Heart right ventricle (tissue), 16 donors: ENCODE measurements at regions not wholly inside any gene's neighbourhood (a gene's known extent, or its start where the extent isn't known, plus 50 kb on each side); places are given as distances from the start of the nearest gene placed in this dataset.
A peak's percentile ranks its signal among the peaks of the same experiment; 100 is the strongest.

Experiments used
- ATAC-seq, 8 donors: fragments of 200-7000 bp; cut with Tn5 transposase; one replicate each; pipeline ENCODE4 v1.9.1; 2020; ENCODE audit warnings: mild to moderate bottlenecking in 8 of 8, moderate library complexity in 8 of 8, moderate number of reproducible peaks in 1 of 8
- DNase-seq, 2 donors: peaks; one replicate each; pipeline ENCODE4 v3.0.0-alpha.2; 2020
- H3K27ac ChIP-seq, 10 donors: fragments of 200-600 bp; sonication (generic) in 2 of 10; one replicate each; pipeline versions ENCODE4 v1.5.0 to v1.8.0; 2020 to 2022; ENCODE audit warnings: mild to moderate bottlenecking in 3 of 10
- H3K27me3 ChIP-seq, 7 donors: fragments of 200-600 bp; one replicate each; pipeline ENCODE4 v1.8.0; 2021 to 2022; ENCODE audit warnings: mild to moderate bottlenecking in 2 of 7
- H3K36me3 ChIP-seq, 9 donors: fragments of 200-600 bp; sonication (generic) in 1 of 9; one replicate each; pipeline versions ENCODE4 v1.5.0 to v1.8.0; 2020 to 2022; ENCODE audit warnings: mild to moderate bottlenecking in 2 of 9
- H3K4me1 ChIP-seq, 9 donors: fragments of 200-600 bp; sonication (generic) in 1 of 9; one replicate each; pipeline versions ENCODE4 v1.5.0 to v1.8.0; 2020 to 2022; ENCODE audit warnings: mild to moderate bottlenecking in 4 of 9
- H3K4me3 ChIP-seq, 10 donors: fragments of 200-600 bp; sonication (generic) in 2 of 10; one replicate each; pipeline versions ENCODE4 v1.5.0 to v1.8.0; 2020 to 2022; ENCODE audit warnings: mild to moderate bottlenecking in 7 of 10, moderate library complexity in 2 of 10
- H3K9me3 ChIP-seq, 11 donors: fragments of 200-600 bp in 10 of 11; sonication (generic) in 2 of 11; one replicate each; pipeline versions ENCODE4 v1.5.0 to v1.8.0; 2013 to 2022; ENCODE audit warnings: mild to moderate bottlenecking in 2 of 11, control low read depth in 1 of 11, moderate library complexity in 1 of 11
- CTCF ChIP-seq, 9 donors: fragments of 200-600 bp; sonication (generic) in 2 of 9; IDR thresholded peaks; one replicate each; pipeline versions ENCODE4 v1.5.0 to v1.8.0; 2021 to 2022; ENCODE audit warnings: antibody characterized with exemption in 9 of 9, mild to moderate bottlenecking in 5 of 9, moderate library complexity in 1 of 9
- WGBS, 2 donors: extraction: QIAGEN DNeasy Blood & Tissue Kit; methylation state at CpG; one replicate each; pipeline ENCODE4 v1.1.7; 2013; ENCODE audit warnings: inconsistent platforms in 1 of 2; 5-methylcytosine and 5-hydroxymethylcytosine counted together
- intact Hi-C, 10 donors: fragments of 100-400 bp; cut with DNase I; formaldehyde crosslinking; loops; one replicate each; pipeline versions ENCODE4 v1.11.1 to v1.14.2; 2022
- donor health status: Arrhythmogenic right ventricular cardiomyopathy.
- donor health status: ischemic (EF 13 %, LVEDD 7.1; RV severe dilation, severe dysfunction).
- donor health status: healthy with polysubstance abuse.
- donor health status: DM: no; HTN: yes; CAD: no.
- donor health status: DM: no; HTN: no; CAD: no.
- donor health status: ischemic (EF 25% LVEDD 6.9; RV normal size, moderate dysfunction).
- donor health status: ischemic (EF 25% LVEDD 5.7; RV mildly dilated, moderate dysfunction).
- donor health status: healthy.
- donor health status: DM: yes; HTN: yes; CAD: no.
- donor health status: Ischemic cardiomyopathy.
- donor health status: ischemic (EF 35%, LVEDD 5.7; RV mildly dilated, moderate dysfunction).
- donor health status: nonischemic (EF 11% LVEDD 7.7; RV severe dilation, severe dysfunction).
- donor health status: DM: yes; HTN: yes; CAD: no.
- donor health status: PGD.
- donor health status: ischemic (EF 29% LVEDD 5.4; RV normal size, mild dysfunction).
- donor health status: nonischemic (EF 23%, LVEDD 6.1; RV moderate dilation, normal function).

GRCh38 chr3:161558236-161558635, 61.6 kb downstream of the OTOL1 start:
- 39 to 40% methylated on average over 4 of the region's 4 CpGs for WGBS, 2 donors
- DNase-seq: no peak
- H3K4me1 ChIP-seq: peaks cover 0 to 4% (median 0%) of the 10 kb centered on the region in 9 donors
- no peak for ATAC-seq
- peaks cover 0 to 7% (median 0%) of the 10 kb centered on the region in 7 donors for H3K27me3 ChIP-seq
- H3K27ac ChIP-seq: no peak overlapping the region
- H3K9me3 ChIP-seq: no peaks in the 10 kb centered on the region
- intact Hi-C loops: no loop called here
- H3K36me3 ChIP-seq: no peaks in the 10 kb centered on the region
- H3K4me3 ChIP-seq: no peak overlapping the region
- no peak for TF ChIP-seq CTCF (IDR thresholded peaks at IDR 0.05)

- Histone ChIP-seq H3K9me3 (no peaks in the 10 kb centered on the region), H3K4me1 (peaks cover 0 to 4% (median 0%) of the 10 kb centered on the region in 9 donors), H3K27me3 (peaks cover 0 to 5% (median 0%) of the 10 kb centered on the region in 7 donors), H3K36me3 (no peaks in the 10 kb centered on the region), H3K27ac (no peak overlapping the region), H3K4me3 (no peak overlapping the region)
- ATAC-seq: no peak
- intact Hi-C loops: no loop called here
- TF ChIP-seq CTCF (IDR thresholded peaks at IDR 0.05): peak; percentile 30 to 73 (median 67)
- WGBS, 2 donors: 15 to 21% methylated on average over 6 of the region's 6 CpGs
- DNase-seq: no peak
Measured at GRCh38 chr3:161559177-161559998, 62.8 kb downstream of the OTOL1 start.

- no peak overlapping the region for H3K4me3 ChIP-seq
- TF ChIP-seq CTCF (IDR thresholded peaks at IDR 0.05): peak in 8 of 9 donors; percentile 7 to 68 (median 56)
- intact Hi-C loops: no loop called here
- no peak overlapping the region for H3K27ac ChIP-seq
- WGBS, 2 donors: 20 to 23% methylated on average over 14 of the region's 14 CpGs
- ATAC-seq (peak in 3 of 8 donors; percentile 44 to 68 (median 46)), DNase-seq (peak in 1 of 2 donors; percentile 10)
- peaks cover 0 to 5% (median 0%) of the 10 kb centered on the region in 7 donors for H3K27me3 ChIP-seq
- peaks cover 0 to 4% (median 0%) of the 10 kb centered on the region in 9 donors for H3K4me1 ChIP-seq
- no peaks in the 10 kb centered on the region for H3K36me3 ChIP-seq
- no peaks in the 10 kb centered on the region for H3K9me3 ChIP-seq
Measured at GRCh38 chr3:161560008-161560637, 63.5 kb downstream of the OTOL1 start.

GRCh38 chr3:161567577-161568361, 71.2 kb downstream of the OTOL1 start:
- DNase-seq (no peak), ATAC-seq (no peak)
- Histone ChIP-seq H3K27me3 (no peaks in the 10 kb centered on the region), H3K27ac (no peak overlapping the region), H3K4me3 (no peak overlapping the region), H3K36me3 (no peaks in the 10 kb centered on the region), H3K9me3 (no peaks in the 10 kb centered on the region), H3K4me1 (no peaks in the 10 kb centered on the region)
- intact Hi-C loops: no loop called here
- 66 to 70% methylated on average over 5 of the region's 5 CpGs for WGBS, 2 donors
- no peak for TF ChIP-seq CTCF (IDR thresholded peaks at IDR 0.05)
